ENCODE measurements at regions not wholly inside any gene's neighbourhood (a gene's known extent, or its start where the extent isn't known, plus 50 kb on each side); places are given as distances from the start of the nearest gene placed in this dataset.

DNA sequence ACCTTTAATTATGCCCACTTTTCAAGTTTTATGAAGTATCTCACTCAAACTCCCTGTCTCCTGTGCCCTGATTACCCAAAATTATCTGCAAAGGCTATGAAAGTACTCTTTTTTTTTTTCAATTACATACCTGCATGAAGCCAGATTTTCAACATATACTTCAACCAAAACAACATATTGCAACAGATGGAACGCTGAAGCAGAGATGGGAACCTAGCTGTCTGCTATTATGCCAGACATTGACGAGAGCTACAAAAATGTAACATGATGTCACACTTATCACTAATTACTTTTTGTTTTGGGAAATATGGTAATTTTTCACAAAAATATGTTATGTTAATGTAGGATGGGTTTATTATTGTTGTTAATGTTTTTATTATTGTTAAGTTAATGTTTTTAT lies 86.5 kb upstream of the SLC1A3 start:
- no peak for DNase-seq
- Histone ChIP-seq H3K4me1 (replicated peaks; ENCODE audit: insufficient read depth) (no peaks in the 10 kb centered on the region), H3K9me2 (ENCODE audit: insufficient read depth) (no peaks in the 10 kb centered on the region), H3K27me3 (ENCODE audit: insufficient read depth, low read depth) (no peaks in the 10 kb centered on the region), H3K4me2 (no peak overlapping the region), H4K20me1 (ENCODE audit: insufficient read depth) (no peaks in the 10 kb centered on the region), H3K36me3 (ENCODE audit: low read depth) (no peaks in the 10 kb centered on the region), H3K4me3 (no peak overlapping the region), H2AFZ (no peak overlapping the region), H3K79me2 (ENCODE audit: low read depth) (no peaks in the 10 kb centered on the region), H3K27ac (no peak overlapping the region), H3K9me3 (ENCODE audit: insufficient read depth, low read depth) (0 out of 2 replicates have a peak, but pooled peaks cover 4% of the 10 kb centered on the region), H3F3A (ENCODE audit: insufficient read depth, low read depth) (no peaks in the 10 kb centered on the region)
- intact Hi-C loops (cut with micrococcal nuclease; ENCODE audit: unreplicated experiment), result no loop called here
- TF ChIP-seq CTCF (conservative IDR thresholded peaks at IDR 0.05) (no peak), EZH2 (IDR thresholded peaks at IDR 0.05; ENCODE audit: low read depth) (no peak)
- no TSS peak for BruUV-seq (replicated peaks)
- POLR2A ChIA-PET (ENCODE audit: unreplicated experiment), result no interaction called here
- CTCF ChIA-PET, result no interaction called here

- H3K4me3 ChIP-seq, result no peak overlapping the region
These were observed 85.2 kb upstream of the SLC1A3 start for GRCh38 chr5:36521219-36521618.

GRCh38 chr5:36521838-36522745 lies 84.3 kb upstream of the SLC1A3 start:
- H3K9me3 ChIP-seq (ENCODE audit: insufficient read depth, low read depth), result 0 out of 2 replicates have a peak, but pooled peaks cover 4% of the 10 kb centered on the region
- intact Hi-C loops (cut with micrococcal nuclease; ENCODE audit: unreplicated experiment), result no loop called here
- H3F3A ChIP-seq (ENCODE audit: insufficient read depth, low read depth), result no peaks in the 10 kb centered on the region
- BruUV-seq (replicated peaks), result no TSS peak
- no peak overlapping the region for H2AFZ ChIP-seq
- no peaks in the 10 kb centered on the region for H3K27me3 ChIP-seq (ENCODE audit: insufficient read depth, low read depth)
- DNase-seq, result no peak
- H4K20me1 ChIP-seq (ENCODE audit: insufficient read depth), result no peaks in the 10 kb centered on the region
- no peaks in the 10 kb centered on the region for H3K79me2 ChIP-seq (ENCODE audit: low read depth)
- no peaks in the 10 kb centered on the region for H3K9me2 ChIP-seq (ENCODE audit: insufficient read depth)
- no peaks in the 10 kb centered on the region for H3K4me1 ChIP-seq (replicated peaks; ENCODE audit: insufficient read depth)
- TF ChIP-seq EZH2 (IDR thresholded peaks at IDR 0.05; ENCODE audit: low read depth) (no peak), CTCF (conservative IDR thresholded peaks at IDR 0.05) (no peak)
- CTCF ChIA-PET, result no interaction called here
- H3K4me3 ChIP-seq, result no peak overlapping the region
- no peak overlapping the region for H3K27ac ChIP-seq
- POLR2A ChIA-PET (ENCODE audit: unreplicated experiment), result no interaction called here
- H3K36me3 ChIP-seq (ENCODE audit: low read depth), result no peaks in the 10 kb centered on the region
- no peak overlapping the region for H3K4me2 ChIP-seq

More at GRCh38 chr5:36521219-36521618, 85.2 kb upstream of the SLC1A3 start:
- no peak for TF ChIP-seq EZH2 (IDR thresholded peaks at IDR 0.05; ENCODE audit: low read depth)
- TF ChIP-seq CTCF (conservative IDR thresholded peaks at IDR 0.05), result no peak
- ChIA-PET CTCF (no interaction called here), POLR2A (ENCODE audit: unreplicated experiment) (no interaction called here)
- Histone ChIP-seq H3K27me3 (ENCODE audit: insufficient read depth, low read depth) (no peaks in the 10 kb centered on the region), H4K20me1 (ENCODE audit: insufficient read depth) (no peaks in the 10 kb centered on the region), H3K4me1 (replicated peaks; ENCODE audit: insufficient read depth) (no peaks in the 10 kb centered on the region), H3K9me3 (ENCODE audit: insufficient read depth, low read depth) (0 out of 2 replicates have a peak, but pooled peaks cover 4% of the 10 kb centered on the region), H3F3A (ENCODE audit: insufficient read depth, low read depth) (no peaks in the 10 kb centered on the region), H3K9me2 (ENCODE audit: insufficient read depth) (no peaks in the 10 kb centered on the region), H3K36me3 (ENCODE audit: low read depth) (no peaks in the 10 kb centered on the region), H2AFZ (no peak overlapping the region), H3K79me2 (ENCODE audit: low read depth) (no peaks in the 10 kb centered on the region), H3K27ac (no peak overlapping the region), H3K4me2 (no peak overlapping the region)
- no peak for DNase-seq
- intact Hi-C loops (cut with micrococcal nuclease; ENCODE audit: unreplicated experiment), result no loop called here
- BruUV-seq (replicated peaks), result no TSS peak
